Stimulated activated CD4-positive, alpha-beta T cell treated with anti-CD3 and anti-CD28 coated beads, Interleukin-4, amount 100 ng/mL, for 24 hours (primary cell): ENCODE measurements at regions not wholly inside any gene's neighbourhood (a gene's known extent, or its start where the extent isn't known, plus 50 kb on each side); places are given as distances from the start of the nearest gene placed in this dataset.

ENCODE experiments used
- DNase-seq: peaks from one replicate; pipeline ENCODE4 v3.0.0-alpha.2; 2020

DNA sequence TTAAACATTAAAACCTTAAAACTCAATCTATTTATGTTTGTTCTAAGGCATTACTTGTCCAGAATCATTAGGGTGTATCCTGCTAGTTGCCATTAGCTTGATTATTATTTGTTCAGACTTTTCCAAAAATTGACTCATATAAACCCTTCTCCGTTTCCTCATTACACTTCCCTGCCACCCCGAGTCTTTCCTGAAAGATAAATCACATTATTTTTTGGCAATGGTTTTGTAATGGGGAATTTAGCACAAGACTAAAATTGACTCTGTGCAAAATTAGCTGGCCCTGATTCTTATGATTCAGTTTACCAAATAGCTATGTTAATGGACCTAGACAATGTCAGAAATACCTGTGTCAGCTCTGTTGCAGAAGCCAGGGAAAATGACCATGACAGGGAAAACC, 112.2 kb upstream of the NT5C1B start:
- no peak for DNase-seq

DNA sequence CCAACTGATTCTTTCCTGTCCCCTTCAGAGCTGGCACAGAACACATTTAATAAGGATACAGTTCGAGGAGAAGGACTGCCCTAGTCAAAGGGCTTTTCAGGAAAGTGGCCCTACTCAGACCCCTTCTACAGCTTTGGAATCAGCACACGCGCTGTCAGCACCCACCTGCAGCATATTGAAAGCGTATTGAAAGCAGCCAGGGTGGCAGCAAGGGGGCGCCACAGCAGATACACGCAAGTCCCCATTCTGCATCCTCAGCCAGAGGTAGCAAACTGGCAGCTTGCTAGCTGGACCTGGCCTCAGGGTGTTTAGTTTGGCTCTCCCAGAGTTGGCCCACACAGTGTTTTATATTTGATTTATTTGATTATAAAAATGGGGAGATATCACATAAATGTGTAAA, 101.0 kb upstream of the NT5C1B start:
- DNase-seq = no peak

DNA sequence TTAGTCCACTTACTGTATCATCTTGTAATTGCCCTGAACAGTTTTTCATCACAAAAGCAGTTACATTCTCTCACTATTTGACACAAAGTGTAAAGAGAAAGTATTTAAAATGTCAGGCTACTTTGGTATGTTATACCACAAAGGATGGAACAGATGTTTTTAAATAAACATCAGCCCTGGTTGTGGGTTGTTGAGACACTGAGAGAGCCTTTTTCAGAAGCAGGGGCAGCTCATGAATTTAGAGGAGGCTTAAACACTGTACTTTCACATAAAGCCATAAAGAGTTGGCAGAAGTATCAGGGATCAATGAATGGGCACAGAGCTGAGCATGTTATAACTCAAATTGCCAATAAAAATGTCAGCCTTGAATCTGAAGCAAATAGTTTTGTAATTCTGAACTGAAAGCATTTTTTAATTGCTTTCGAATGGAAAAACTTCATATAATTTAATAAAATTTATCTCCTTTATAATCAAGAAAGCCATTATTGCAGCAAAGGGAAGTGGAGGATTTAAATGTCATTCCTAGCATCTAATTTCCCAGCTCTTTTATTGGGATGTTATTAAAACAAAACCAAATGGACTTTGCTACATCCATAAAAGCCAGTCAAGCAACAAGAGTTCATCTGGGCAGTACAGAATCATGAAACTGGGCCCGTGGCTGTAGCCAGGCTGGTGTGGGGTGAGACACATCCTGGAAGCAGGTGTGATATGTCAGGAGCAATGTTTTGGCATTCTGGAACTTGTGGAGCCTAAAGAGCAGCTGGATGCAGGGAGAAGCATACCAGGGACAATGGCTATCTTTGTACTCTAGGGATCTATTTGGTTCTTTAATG, 95.1 kb upstream of the NT5C1B start:
- no peak for DNase-seq

DNA sequence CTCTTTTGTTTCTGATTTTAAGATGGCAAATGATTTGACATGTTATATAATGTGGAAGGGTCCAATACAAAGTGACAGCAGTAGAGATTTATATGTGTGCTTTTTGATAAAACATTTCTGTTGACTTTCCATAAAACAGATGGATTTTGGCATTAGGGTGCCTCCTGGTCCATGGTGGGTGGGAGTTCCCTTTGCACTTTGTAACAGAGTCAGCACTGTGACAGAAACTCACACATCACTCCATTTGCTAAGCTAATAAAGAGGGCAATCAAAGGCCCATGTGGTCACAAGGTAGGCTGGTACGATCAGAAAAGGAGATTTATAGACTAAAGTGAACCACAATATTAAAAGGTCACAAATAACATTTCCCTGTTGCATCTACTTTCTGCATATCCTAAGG, 93.3 kb upstream of the NT5C1B start:
- no peak for DNase-seq

GRCh38 chr2:18677280-18677679, 87.9 kb upstream of the NT5C1B start:
- DNase-seq = no peak

DNA sequence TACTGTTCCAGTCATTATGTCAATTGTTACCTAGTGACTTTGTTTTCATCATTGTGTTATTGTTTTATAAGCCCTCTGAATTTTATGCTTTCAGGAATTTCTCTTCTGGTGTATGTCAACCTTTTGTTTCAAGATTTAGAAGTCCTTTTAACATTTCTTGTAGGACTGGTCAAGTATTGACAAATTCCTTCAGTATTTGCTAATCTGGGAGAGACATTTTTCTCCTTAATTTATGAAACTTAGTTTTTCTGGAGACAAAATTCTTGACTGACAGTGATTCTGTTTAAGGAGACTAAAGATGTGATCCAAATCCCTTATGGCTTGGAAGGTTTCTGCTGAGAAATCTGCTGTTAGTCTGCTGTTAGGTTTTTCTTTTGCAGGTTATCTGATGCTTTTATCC, 84.9 kb upstream of the NT5C1B start:
- DNase-seq = no peak

DNA sequence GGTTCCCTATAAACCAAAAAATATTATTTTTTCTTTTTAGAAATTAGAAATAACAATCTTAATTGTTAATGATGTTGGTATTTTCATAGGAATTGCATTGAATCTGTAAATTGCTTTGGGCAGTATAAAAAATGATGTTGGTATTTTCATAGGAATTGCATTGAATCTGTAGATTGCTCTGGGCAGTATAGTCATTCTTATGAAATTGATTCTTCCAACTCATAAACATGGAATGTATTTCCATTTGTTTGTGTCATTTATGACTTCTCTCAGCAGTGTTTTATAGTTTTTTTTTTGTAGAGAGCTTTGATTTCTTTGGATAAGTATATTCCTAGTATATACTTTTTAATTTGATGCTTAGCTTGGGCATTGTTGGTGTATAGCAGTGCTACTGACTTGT, 82.0 kb upstream of the NT5C1B start:
- DNase-seq = no peak

- DNase-seq = no peak
Measured at GRCh38 chr2:18668221-18668620, 78.9 kb upstream of the NT5C1B start.

DNA sequence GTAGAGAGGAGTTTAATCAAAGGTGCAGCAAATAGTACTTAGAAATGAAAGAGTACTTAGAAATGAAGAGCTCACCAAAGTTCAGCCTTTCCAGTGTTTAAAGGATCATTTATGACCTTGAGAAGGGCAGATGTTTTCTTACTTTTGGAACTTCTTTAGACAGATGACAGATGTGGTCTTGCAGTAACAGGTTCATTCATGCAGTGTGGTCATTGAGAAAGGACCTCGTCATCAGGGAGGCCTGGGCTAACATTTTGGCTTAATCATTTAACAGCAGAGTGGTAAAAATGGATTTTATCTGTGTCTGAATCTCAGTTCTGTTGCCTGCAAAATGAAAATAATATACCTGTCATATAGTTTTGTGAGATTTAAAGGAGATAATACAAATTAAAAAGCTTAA, 75.1 kb upstream of the NT5C1B start:
- DNase-seq = no peak

- DNase-seq = no peak
Measured at GRCh38 chr2:18663861-18664260, 74.5 kb upstream of the NT5C1B start.

GRCh38 chr2:18662689-18663088, 73.3 kb upstream of the NT5C1B start:
- DNase-seq = no peak

- DNase-seq = no peak
Measured at GRCh38 chr2:18659915-18660314, 70.5 kb upstream of the NT5C1B start.

DNA sequence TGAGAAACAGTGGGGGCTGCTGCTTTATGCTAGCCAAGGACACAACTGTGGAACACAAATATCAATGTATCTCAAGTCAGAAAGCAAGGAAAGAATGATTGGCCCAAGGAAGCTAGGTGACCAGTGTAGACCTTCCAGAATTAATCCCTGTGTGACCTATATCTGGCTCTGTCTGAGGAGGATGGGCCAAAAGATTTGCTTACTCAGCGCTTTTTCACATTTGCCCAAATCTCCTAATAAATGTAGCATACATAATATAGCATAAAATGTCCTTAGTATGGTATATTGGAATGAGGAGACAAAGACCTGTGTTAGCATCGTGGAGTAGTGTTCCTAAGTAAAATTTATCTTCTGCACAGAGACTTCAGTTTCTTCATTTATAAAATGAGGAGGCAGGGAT, 66.7 kb upstream of the NT5C1B start:
- DNase-seq = no peak

DNA sequence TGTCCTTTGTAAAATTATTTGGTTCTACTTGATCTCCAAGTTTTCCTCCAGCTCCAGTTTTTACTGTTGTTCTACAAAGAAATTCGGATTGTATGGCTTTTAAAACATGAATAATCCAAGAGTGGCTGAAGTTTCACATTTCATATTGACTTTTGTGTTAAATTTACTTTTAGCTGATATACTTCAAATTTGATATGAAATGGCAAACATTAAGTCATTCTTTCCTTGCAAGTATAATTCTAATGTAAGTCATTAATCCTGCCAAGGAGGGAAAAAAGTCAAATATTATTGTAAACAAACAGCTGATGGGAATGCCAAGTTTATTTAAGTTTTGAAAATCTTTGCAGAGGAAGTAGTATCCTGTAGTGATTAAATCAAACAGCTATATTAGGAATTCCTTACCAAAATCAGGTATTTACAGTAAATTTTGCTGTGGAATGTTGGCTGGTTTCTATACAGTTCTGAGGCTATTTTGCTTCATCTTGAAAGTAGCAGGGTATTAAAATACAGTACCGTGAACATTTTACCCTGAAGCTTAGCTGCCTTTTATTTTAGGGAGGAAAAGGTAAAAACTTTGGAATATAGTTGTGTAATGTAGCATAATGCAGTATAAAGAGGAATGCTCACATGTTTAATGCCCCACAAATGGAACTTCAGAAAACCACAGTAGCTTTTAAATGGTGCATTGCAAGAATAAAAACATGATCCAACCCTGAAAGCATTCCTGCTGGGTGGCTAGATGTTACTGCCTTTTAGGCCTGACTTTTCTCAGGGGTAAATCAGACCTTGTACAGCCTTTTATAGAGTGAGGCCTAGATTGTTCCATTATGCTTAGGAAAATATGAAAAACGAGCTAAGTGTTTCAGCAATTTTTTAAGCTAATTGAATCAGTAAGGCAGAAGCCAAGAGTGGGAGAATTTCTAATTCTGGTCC, 62.7 kb upstream of the NT5C1B start:
- DNase-seq = no peak

GRCh38 chr2:18650221-18650620, 60.9 kb upstream of the NT5C1B start:
- DNase-seq = no peak

DNA sequence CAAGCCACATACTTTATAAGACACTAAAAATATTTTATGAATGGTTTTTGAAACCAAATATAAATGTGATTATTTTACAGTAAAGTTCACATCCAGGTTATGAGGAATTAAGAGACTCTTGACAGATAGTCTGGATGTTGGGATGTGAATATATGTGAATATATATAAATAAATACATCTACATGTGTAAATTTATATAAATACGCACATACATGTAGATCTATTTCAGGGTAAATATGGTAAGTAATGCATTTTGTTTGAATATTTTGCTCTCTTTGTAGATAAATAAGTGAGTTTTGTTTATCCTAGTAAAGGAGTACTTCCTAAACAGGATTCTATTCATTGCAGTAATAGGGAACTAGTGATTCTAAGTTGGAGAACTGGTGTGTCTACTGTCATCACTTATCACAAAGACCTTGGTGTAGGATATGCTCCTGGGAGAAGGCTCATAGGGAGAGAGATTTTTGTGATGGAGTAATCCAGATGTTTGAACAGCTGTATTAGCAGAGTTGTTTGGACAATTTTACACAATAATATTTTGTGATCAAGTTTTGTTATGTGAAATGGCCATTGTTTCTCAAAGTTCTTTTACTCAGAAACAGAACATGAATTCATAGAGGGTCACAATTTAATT, 60.2 kb upstream of the NT5C1B start:
- DNase-seq = no peak

GRCh38 chr2:18648161-18648560, 58.8 kb upstream of the NT5C1B start:
- no peak for DNase-seq

DNA sequence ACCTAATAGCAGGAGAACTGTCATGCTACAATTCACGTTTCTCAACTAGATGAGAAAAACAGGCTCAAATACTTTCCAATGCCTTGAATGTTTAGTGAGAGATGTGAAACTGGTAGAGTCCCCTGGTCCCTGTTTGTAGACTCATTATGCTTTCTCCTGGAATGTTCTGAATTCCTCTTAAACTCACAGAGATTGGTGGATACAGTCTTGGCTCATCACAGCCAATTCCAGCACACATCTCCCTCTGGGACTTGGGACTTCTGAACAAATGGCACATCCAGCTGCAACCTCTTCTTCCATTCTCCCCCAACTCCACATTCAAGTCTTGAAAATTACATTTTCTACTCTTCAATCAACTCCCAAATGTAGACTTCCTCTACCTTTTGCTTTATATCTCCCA, 58.4 kb upstream of the NT5C1B start:
- DNase-seq = no peak

GRCh38 chr2:18645315-18645714, 55.9 kb upstream of the NT5C1B start:
- no peak for DNase-seq

DNA sequence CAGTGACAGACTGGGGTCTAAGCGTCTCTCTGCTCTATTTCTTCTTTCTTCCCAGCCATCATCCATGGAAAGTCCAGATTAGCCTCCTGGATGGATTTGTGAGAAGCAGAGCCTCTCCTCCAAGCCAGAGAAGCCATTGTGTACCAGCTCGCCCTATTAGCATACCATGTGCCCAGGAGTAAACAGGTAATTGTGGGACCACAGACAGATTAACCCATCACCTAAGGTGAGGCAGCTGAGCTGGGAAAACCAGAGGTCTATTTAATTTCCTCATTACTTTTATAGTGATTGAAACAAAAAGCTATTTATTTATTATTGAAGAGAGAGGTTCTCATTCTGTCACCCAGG, 54.7 kb upstream of the NT5C1B start:
- DNase-seq = no peak

DNA sequence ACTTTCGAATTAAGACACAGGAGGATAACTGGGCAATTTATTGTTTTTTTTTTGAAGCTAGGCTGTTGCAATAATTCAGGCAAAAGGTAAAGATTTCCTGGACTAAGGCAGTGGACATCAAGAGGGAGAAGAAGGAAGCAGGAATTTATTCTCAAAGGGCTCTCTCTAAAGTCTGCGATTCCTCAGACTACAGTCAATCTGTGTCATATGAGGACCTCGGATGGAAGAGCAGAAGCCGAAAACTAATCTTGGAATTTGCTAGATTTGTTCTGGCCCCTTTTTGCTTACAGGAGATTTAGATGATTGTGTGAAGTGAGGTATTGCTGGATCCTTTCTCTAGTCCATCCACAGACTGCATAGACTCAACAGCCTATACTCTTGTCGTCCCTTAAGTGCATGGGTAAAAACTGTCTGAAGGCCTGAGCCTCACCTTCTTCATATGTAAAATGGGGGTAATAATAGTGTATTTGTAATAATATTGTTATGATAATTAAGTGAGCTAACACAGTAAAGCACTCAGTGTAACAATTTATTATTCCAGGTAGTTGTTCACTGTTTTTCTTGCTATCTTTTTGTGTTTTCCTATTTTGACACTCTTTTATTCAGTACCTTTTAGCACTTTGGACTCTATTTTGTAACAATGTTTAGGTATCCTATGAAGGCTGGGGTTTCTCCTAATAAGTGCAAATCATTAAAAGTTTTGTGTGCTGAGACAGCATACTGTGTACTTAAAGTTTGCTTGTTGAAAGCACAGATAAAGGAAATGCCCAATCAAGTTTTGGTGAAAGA, 54.2 kb upstream of the NT5C1B start:
- no peak for DNase-seq

GRCh38 chr2:18641823-18642222, 52.5 kb upstream of the NT5C1B start:
- DNase-seq = no peak
